Erythroblast (primary cell): ENCODE measurements at regions not wholly inside any gene's neighbourhood (a gene's known extent, or its start where the extent isn't known, plus 50 kb on each side); places are given as distances from the start of the nearest gene placed in this dataset.

Experiments
- DNase-seq, 2 experiments: peaks; one replicate each; lab custom pipeline; 2025; lab: John Stamatoyannopoulos, UW
- GATA1 ChIP-seq: IDR thresholded peaks from 2 replicates; pipeline ENCODE4 v1.6.1; 2011; ENCODE audit warnings: low read depth, mild to moderate bottlenecking, control low read depth, low read length, moderate library complexity
- POLR2A ChIP-seq: IDR thresholded peaks from 2 replicates; pipeline ENCODE4 v1.6.1; 2011; ENCODE audit warnings: mild to moderate bottlenecking, low read length

DNA sequence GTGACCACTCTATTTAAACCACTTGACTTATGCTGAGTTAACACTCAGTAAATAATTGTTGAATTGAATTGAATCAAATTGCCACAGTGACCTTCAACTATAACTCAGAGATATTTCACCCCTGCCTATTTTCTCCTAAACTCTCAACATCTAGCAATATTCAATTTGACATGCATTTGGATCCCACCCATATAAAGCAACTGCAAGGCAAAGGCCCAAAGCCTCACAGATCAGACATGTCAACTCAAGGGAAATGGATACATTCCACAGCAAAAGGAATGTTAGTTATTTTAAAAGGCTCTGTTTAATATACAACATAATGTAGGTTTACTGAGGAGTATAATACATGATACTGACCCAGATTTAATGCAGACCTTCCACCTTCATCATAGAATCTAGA is 107.4 kb downstream of the KCTD12 start:
- no peak for TF ChIP-seq POLR2A
- TF ChIP-seq GATA1: no peak
- no peak for DNase-seq

GRCh38 chr13:76777096-76777495 is 109.1 kb downstream of the KCTD12 start:
- TF ChIP-seq GATA1: no peak
- no peak for TF ChIP-seq POLR2A
- no peak for DNase-seq

GRCh38 chr13:76775088-76775740 is 111.0 kb downstream of the KCTD12 start:
- DNase-seq: no peak
- no peak for TF ChIP-seq POLR2A
- TF ChIP-seq GATA1: no peak

DNA sequence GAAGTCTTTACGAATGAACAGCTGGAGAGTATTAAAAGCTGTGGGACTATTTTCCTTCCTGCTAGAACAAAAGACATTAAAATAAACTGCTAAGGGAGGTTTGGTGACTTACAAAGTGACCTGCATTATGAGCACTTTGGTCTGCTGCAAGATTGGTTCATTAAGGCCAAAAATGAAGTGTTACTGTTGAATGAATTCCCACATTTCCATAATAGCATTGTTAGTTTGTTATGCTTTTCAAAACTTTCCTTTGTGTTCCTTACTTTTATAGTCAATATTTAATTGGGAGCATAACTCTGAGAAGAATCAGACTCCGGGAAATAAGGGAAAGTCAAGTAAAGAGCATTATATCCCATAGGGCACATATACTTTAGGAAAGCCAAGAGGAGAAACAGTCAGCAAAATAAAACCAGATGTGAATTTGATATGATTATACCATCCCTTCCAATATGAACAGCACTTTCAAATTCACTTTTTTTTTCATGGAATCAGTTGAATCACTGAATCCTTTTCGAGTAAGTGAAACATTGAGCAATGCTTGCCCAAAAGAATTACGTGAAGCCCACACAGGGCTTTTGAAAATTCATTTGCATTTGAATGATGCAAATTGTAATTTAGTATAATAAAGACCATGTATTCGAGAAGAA is 112.6 kb downstream of the KCTD12 start:
- no peak for DNase-seq

DNA sequence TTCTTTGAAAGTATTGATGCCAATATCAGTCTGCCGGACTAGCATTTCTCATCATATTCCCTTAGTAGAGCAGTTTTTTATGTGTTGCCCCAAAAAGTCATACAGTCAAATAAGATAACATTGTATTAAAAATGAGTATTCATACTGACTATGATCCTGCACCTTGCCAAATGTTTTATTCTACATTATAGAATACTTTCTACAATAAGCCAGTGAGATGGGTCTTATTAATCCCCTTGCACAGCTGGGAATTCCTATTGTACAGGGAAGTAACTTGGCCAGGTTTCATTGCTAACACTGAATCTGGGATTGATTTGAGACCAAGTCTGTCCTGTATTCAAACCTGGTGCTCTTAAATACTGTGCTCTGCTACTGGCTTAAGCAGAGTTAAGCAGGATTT is 114.0 kb downstream of the KCTD12 start:
- DNase-seq: no peak
- TF ChIP-seq GATA1 (no peak), POLR2A (no peak)

More for the DNA sequence above, 112.6 kb downstream of the KCTD12 start:
- TF ChIP-seq POLR2A (no peak), GATA1 (no peak)

- TF ChIP-seq GATA1: no peak
- no peak for TF ChIP-seq POLR2A
- DNase-seq: no peak
These were observed 116.9 kb downstream of the KCTD12 start for GRCh38 chr13:76769271-76769791.

DNA sequence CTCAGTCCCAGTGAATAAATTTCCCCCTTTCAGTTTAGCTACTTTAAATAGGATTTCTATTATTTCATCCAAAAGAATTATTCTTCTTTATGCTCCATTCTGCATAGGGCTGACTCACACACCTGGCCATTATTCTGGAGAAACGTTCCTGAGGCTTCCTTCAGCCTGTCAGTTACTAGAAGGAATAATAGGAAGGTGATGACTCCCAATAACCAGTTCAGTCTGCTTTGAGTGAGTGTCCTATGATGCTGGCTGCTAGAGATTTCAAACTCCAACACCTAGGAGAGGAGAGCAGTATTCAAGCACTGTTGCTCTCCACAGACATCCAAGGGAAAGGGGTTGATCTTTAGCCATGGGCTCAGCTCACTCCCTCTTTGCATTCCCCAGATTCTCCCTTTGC is 117.8 kb downstream of the KCTD12 start:
- TF ChIP-seq POLR2A: no peak
- TF ChIP-seq GATA1: no peak
- no peak for DNase-seq

DNA sequence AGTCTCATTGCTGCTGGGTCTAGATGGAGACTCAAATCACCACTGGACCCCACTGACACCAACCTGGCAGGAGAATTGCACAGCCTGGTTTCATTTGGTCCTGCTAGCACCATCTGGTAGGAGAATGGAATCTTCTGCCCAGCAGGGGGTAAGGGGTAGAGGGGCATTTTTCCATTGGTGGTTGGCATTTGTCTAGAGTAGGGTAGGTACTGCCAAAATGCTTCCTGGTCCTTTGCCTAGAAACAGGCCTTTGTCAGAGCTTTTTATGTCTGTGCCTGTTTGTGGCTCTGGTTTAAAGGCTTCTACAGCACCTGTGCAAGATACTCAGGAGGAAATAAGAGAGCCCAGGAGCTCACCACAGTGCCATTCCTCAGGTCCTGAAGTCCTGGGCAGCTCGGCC is 121.3 kb downstream of the KCTD12 start:
- TF ChIP-seq POLR2A (no peak), GATA1 (no peak)
- DNase-seq: no peak

DNA sequence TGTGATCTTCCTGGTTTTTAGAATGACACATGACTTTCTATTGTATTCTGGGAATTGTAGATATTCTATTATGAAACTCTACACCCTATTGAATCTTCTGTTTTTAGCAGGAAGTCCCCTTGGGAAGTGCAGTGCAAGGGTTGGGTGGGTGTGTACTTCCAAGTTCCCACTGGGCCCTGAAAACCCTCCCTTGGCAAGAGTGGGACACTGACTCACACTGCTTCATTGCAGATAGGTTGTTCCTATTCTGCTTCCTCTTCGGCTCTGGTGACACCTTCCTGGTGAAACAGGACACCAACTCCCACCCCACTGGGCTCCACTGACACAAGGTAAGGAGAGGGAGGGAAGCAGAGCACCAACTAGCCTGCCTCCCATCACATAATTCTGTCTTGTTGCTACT is 121.8 kb downstream of the KCTD12 start:
- TF ChIP-seq POLR2A (no peak), GATA1 (no peak)
- no peak for DNase-seq

DNA sequence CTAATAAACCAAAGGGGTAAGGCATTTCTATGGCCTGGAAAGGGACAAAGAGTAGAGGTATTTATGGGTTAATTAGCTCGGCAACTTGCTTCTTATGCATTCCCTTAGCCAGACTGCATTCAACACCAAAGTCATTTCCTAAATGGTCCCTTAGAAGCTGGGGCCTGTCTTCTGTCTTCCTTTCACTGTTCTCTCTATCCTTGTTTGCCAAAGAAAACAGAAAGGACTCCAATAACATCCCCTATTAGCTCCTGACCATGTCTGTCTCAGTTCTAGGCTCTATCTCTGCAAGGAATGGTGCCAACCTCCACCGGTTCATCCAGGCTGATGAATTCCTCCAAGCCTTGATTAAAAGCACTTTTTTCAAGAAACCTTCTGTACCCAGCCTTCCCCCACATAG is 123.5 kb downstream of the KCTD12 start:
- no peak for DNase-seq
- TF ChIP-seq POLR2A (no peak), GATA1 (no peak)

GRCh38 chr13:76759877-76760276 is 126.3 kb downstream of the KCTD12 start:
- DNase-seq: no peak
- TF ChIP-seq GATA1 (no peak), POLR2A (no peak)

GRCh38 chr13:76758738-76759137 is 127.5 kb downstream of the KCTD12 start:
- DNase-seq: no peak
- TF ChIP-seq GATA1 (no peak), POLR2A (no peak)

- DNase-seq: no peak
- TF ChIP-seq GATA1 (no peak), POLR2A (no peak)
These were observed 127.9 kb downstream of the KCTD12 start for GRCh38 chr13:76758257-76758656.

DNA sequence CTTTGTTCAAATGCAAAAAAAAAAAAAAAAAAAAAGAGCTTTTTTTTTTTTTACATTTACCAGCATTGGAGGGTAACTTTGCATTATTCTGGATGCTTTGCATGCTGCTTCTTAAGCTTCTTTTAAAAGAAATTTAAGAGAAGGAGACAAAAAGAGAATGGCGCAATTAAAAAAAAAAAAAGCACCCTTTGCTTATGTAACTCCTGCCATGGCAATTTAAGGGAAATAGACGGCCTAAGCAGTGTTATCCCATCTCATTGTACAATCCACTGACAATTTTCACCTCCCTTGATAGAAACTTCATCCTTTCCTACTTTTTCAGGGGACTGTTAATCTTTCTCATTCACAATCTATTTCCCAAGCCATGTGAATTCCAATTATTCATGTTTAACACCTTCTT is 129.8 kb downstream of the KCTD12 start:
- TF ChIP-seq POLR2A: no peak
- no peak for TF ChIP-seq GATA1
- no peak for DNase-seq
